ENCODE measurements at regions not wholly inside any gene's neighbourhood (a gene's known extent, or its start where the extent isn't known, plus 50 kb on each side); places are given as distances from the start of the nearest gene placed in this dataset.

GRCh38 chr10:29839826-29840515 lies 205.2 kb upstream of the SVIL start:
- H4K20me1 ChIP-seq (ENCODE audit: control insufficient read depth, extremely low read depth, insufficient read depth, low read length), result no peaks in the 10 kb centered on the region
- no peak overlapping the region for H3K4me2 ChIP-seq (ENCODE audit: extremely low read depth, insufficient read depth, low read length)
- DNase-seq (ENCODE audit: low read depth in 2 of 2), result no peak
- no peak overlapping the region for H3K9ac ChIP-seq (ENCODE audit: insufficient read depth, low read length)
- H3K4me1 ChIP-seq (ENCODE audit: control insufficient read depth, extremely low read depth, insufficient read depth, low read length), result no peaks in the 10 kb centered on the region
- no peaks in the 10 kb centered on the region for H3K9me3 ChIP-seq (ENCODE audit: control insufficient read depth, insufficient read depth, low read depth, low read length)
- H3K79me2 ChIP-seq (ENCODE audit: control insufficient read depth, insufficient read depth, low read length), result no peaks in the 10 kb centered on the region
- H3K4me3 ChIP-seq (replicated peaks in 1 of 4; ENCODE audit: control extremely low read depth in 1 of 4, insufficient read depth in 1 of 4, low read depth in 3 of 4, low read length in 4 of 4), result no peak overlapping the region
- no peak overlapping the region for H2AFZ ChIP-seq (ENCODE audit: low read length)
- TF ChIP-seq CTCF (conservative IDR thresholded peaks at IDR 0.05 in 1 of 2, IDR thresholded peaks at IDR 0.05 in 1 of 2; ENCODE audit: low read depth in 1 of 2, low read length in 2 of 2), result no peak
- H3K27me3 ChIP-seq (ENCODE audit: control insufficient read depth, insufficient read depth, low read length), result no peaks in the 10 kb centered on the region
- H3K27ac ChIP-seq (ENCODE audit: insufficient read depth, low read length), result no peak overlapping the region
- H3K36me3 ChIP-seq (ENCODE audit: control insufficient read depth, insufficient read depth, low read length), result no peaks in the 10 kb centered on the region

- Histone ChIP-seq H3K4me3 (replicated peaks in 1 of 4; ENCODE audit: control extremely low read depth in 1 of 4, insufficient read depth in 1 of 4, low read depth in 3 of 4, low read length in 4 of 4) (no peak overlapping the region), H4K20me1 (ENCODE audit: control insufficient read depth, extremely low read depth, insufficient read depth, low read length) (no peaks in the 10 kb centered on the region), H3K79me2 (ENCODE audit: control insufficient read depth, insufficient read depth, low read length) (no peaks in the 10 kb centered on the region), H3K9ac (ENCODE audit: insufficient read depth, low read length) (no peak overlapping the region), H2AFZ (ENCODE audit: low read length) (no peak overlapping the region), H3K36me3 (ENCODE audit: control insufficient read depth, insufficient read depth, low read length) (no peaks in the 10 kb centered on the region), H3K4me1 (ENCODE audit: control insufficient read depth, extremely low read depth, insufficient read depth, low read length) (no peaks in the 10 kb centered on the region), H3K9me3 (ENCODE audit: control insufficient read depth, insufficient read depth, low read depth, low read length) (no peaks in the 10 kb centered on the region), H3K4me2 (ENCODE audit: extremely low read depth, insufficient read depth, low read length) (no peak overlapping the region), H3K27me3 (ENCODE audit: control insufficient read depth, insufficient read depth, low read length) (no peaks in the 10 kb centered on the region), H3K27ac (ENCODE audit: insufficient read depth, low read length) (no peak overlapping the region)
- TF ChIP-seq EZH2 (IDR thresholded peaks at IDR 0.05; ENCODE audit: low read length, missing control alignments) (no peak), CTCF (conservative IDR thresholded peaks at IDR 0.05 in 1 of 2, IDR thresholded peaks at IDR 0.05 in 1 of 2; ENCODE audit: low read depth in 1 of 2, low read length in 2 of 2) (no peak)
- no peak for DNase-seq (ENCODE audit: low read depth in 2 of 2)
These were observed 203.8 kb upstream of the SVIL start for GRCh38 chr10:29838539-29838938.

- DNase-seq (ENCODE audit: low read depth in 2 of 2), result no peak
- Histone ChIP-seq H3K27ac (ENCODE audit: insufficient read depth, low read length) (no peak overlapping the region), H4K20me1 (ENCODE audit: control insufficient read depth, extremely low read depth, insufficient read depth, low read length) (no peaks in the 10 kb centered on the region), H2AFZ (ENCODE audit: low read length) (no peak overlapping the region), H3K4me2 (ENCODE audit: extremely low read depth, insufficient read depth, low read length) (no peak overlapping the region), H3K9ac (ENCODE audit: insufficient read depth, low read length) (no peak overlapping the region), H3K79me2 (ENCODE audit: control insufficient read depth, insufficient read depth, low read length) (no peaks in the 10 kb centered on the region), H3K4me3 (replicated peaks in 1 of 4; ENCODE audit: control extremely low read depth in 1 of 4, insufficient read depth in 1 of 4, low read depth in 3 of 4, low read length in 4 of 4) (no peak overlapping the region), H3K9me3 (ENCODE audit: control insufficient read depth, insufficient read depth, low read depth, low read length) (no peaks in the 10 kb centered on the region), H3K4me1 (ENCODE audit: control insufficient read depth, extremely low read depth, insufficient read depth, low read length) (no peaks in the 10 kb centered on the region), H3K27me3 (ENCODE audit: control insufficient read depth, insufficient read depth, low read length) (no peaks in the 10 kb centered on the region), H3K36me3 (ENCODE audit: control insufficient read depth, insufficient read depth, low read length) (no peaks in the 10 kb centered on the region)
- no peak for TF ChIP-seq EZH2 (IDR thresholded peaks at IDR 0.05; ENCODE audit: low read length, missing control alignments)
- TF ChIP-seq CTCF (conservative IDR thresholded peaks at IDR 0.05 in 1 of 2, IDR thresholded peaks at IDR 0.05 in 1 of 2; ENCODE audit: low read depth in 1 of 2, low read length in 2 of 2), result no peak
These were observed 202.8 kb upstream of the SVIL start for GRCh38 chr10:29837586-29837985.

Measured in fibroblast of lung (primary cell).